ENCODE measurements at regions not wholly inside any gene's neighbourhood (a gene's known extent, or its start where the extent isn't known, plus 50 kb on each side); places are given as distances from the start of the nearest gene placed in this dataset.

- Histone ChIP-seq H3K9me3 (ENCODE audit: control insufficient read depth in 4 of 4, insufficient read depth in 3 of 4, low read length in 3 of 4) (no peaks in the 10 kb centered on the region), H3K27ac (ENCODE audit: low read depth in 1 of 2, low read length in 1 of 2) (no peak overlapping the region), H3K4me3 (no peak overlapping the region), H3K27me3 (ENCODE audit: control insufficient read depth in 3 of 3, insufficient read depth in 3 of 3, low read length in 2 of 3) (no peaks in the 10 kb centered on the region), H3K9ac (ENCODE audit: insufficient read depth in 1 of 2, low read length in 2 of 2) (no peak overlapping the region), H3K4me1 (ENCODE audit: control insufficient read depth in 5 of 5, insufficient read depth in 5 of 5, low read length in 5 of 5) (peaks cover 0 to 14% (median 0%) of the 10 kb centered on the region in 5 donors), H3K36me3 (ENCODE audit: control insufficient read depth in 4 of 4, insufficient read depth in 4 of 4, low read length in 4 of 4) (no peaks in the 10 kb centered on the region)
- ATAC-seq (ENCODE audit: insufficient read depth, low FRiP score) (no peak), DNase-seq (peak; percentile 18 to 83 (median 83))
- WGBS, 2 donors = 65 to 68% methylated on average over 3 of the region's 3 CpGs
- no peak for TF ChIP-seq CTCF (IDR thresholded peaks at IDR 0.05; ENCODE audit: control extremely low read depth, extremely low read depth)
Observed at GRCh38 chr13:86425170-86425815, 626.1 kb upstream of the SLITRK6 start.

GRCh38 chr13:86426437-86426836 lies 627.2 kb upstream of the SLITRK6 start:
- WGBS, 2 donors = 86 to 88% methylated on average over 2 of the region's 2 CpGs
- no peaks in the 10 kb centered on the region for H3K27me3 ChIP-seq (ENCODE audit: control insufficient read depth in 3 of 3, insufficient read depth in 3 of 3, low read length in 2 of 3)
- no peaks in the 10 kb centered on the region for H3K36me3 ChIP-seq (ENCODE audit: control insufficient read depth in 4 of 4, insufficient read depth in 4 of 4, low read length in 4 of 4)
- H3K9me3 ChIP-seq (ENCODE audit: control insufficient read depth in 4 of 4, insufficient read depth in 3 of 4, low read length in 3 of 4) = no peaks in the 10 kb centered on the region
- no peak for ATAC-seq (ENCODE audit: insufficient read depth, low FRiP score)
- peaks cover 0 to 14% (median 0%) of the 10 kb centered on the region in 5 donors for H3K4me1 ChIP-seq (ENCODE audit: control insufficient read depth in 5 of 5, insufficient read depth in 5 of 5, low read length in 5 of 5)
- no peak overlapping the region for H3K27ac ChIP-seq (ENCODE audit: low read depth in 1 of 2, low read length in 1 of 2)
- H3K4me3 ChIP-seq = no peak overlapping the region
- no peak for DNase-seq
- no peak overlapping the region for H3K9ac ChIP-seq (ENCODE audit: insufficient read depth in 1 of 2, low read length in 2 of 2)
- no peak for TF ChIP-seq CTCF (IDR thresholded peaks at IDR 0.05; ENCODE audit: control extremely low read depth, extremely low read depth)

- H3K4me3 ChIP-seq = no peak overlapping the region
- H3K36me3 ChIP-seq (ENCODE audit: control insufficient read depth in 4 of 4, insufficient read depth in 4 of 4, low read length in 4 of 4) = no peaks in the 10 kb centered on the region
- H3K27me3 ChIP-seq (ENCODE audit: control insufficient read depth in 3 of 3, insufficient read depth in 3 of 3, low read length in 2 of 3) = no peaks in the 10 kb centered on the region
- WGBS, 2 donors = 73 to 76% methylated on average over 2 of the region's 2 CpGs
- H3K9me3 ChIP-seq (ENCODE audit: control insufficient read depth in 4 of 4, insufficient read depth in 3 of 4, low read length in 3 of 4) = peaks cover 0 to 4% (median 0%) of the 10 kb centered on the region in 4 donors
- ATAC-seq (ENCODE audit: insufficient read depth, low FRiP score) = no peak
- TF ChIP-seq CTCF (IDR thresholded peaks at IDR 0.05; ENCODE audit: control extremely low read depth, extremely low read depth) = no peak
- no peak overlapping the region for H3K9ac ChIP-seq (ENCODE audit: insufficient read depth in 1 of 2, low read length in 2 of 2)
- H3K27ac ChIP-seq (ENCODE audit: low read depth in 1 of 2, low read length in 1 of 2) = no peak overlapping the region
- peaks cover 0 to 7% (median 0%) of the 10 kb centered on the region in 5 donors for H3K4me1 ChIP-seq (ENCODE audit: control insufficient read depth in 5 of 5, insufficient read depth in 5 of 5, low read length in 5 of 5)
- DNase-seq = peak in 2 of 3 donors; percentile 34 to 55
Observed at GRCh38 chr13:86429756-86430155, 630.5 kb upstream of the SLITRK6 start.

- DNase-seq = no peak
- no peak overlapping the region for H3K4me3 ChIP-seq
- no peak for TF ChIP-seq CTCF (IDR thresholded peaks at IDR 0.05; ENCODE audit: control extremely low read depth, extremely low read depth)
- no peaks in the 10 kb centered on the region for H3K36me3 ChIP-seq (ENCODE audit: control insufficient read depth in 4 of 4, insufficient read depth in 4 of 4, low read length in 4 of 4)
- H3K4me1 ChIP-seq (ENCODE audit: control insufficient read depth in 5 of 5, insufficient read depth in 5 of 5, low read length in 5 of 5) = no peaks in the 10 kb centered on the region
- 56 to 65% methylated on average over 1 of the region's 1 CpG for WGBS, 2 donors
- H3K27ac ChIP-seq (ENCODE audit: low read depth in 1 of 2, low read length in 1 of 2) = no peak overlapping the region
- no peak for ATAC-seq (ENCODE audit: insufficient read depth, low FRiP score)
- H3K27me3 ChIP-seq (ENCODE audit: control insufficient read depth in 3 of 3, insufficient read depth in 3 of 3, low read length in 2 of 3) = no peaks in the 10 kb centered on the region
- peaks cover 0 to 5% (median 0%) of the 10 kb centered on the region in 4 donors for H3K9me3 ChIP-seq (ENCODE audit: control insufficient read depth in 4 of 4, insufficient read depth in 3 of 4, low read length in 3 of 4)
- no peak overlapping the region for H3K9ac ChIP-seq (ENCODE audit: insufficient read depth in 1 of 2, low read length in 2 of 2)
Observed at GRCh38 chr13:86438034-86438433, 638.8 kb upstream of the SLITRK6 start.
